GM23248 (cell line): ENCODE measurements at regions not wholly inside any gene's neighbourhood (a gene's known extent, or its start where the extent isn't known, plus 50 kb on each side); places are given as distances from the start of the nearest gene placed in this dataset.

Experiments used
- EZH2 ChIP-seq: fragments of 200-600 bp; sonication (generic); IDR thresholded peaks from 2 replicates; pipeline ENCODE4 v1.6.1; 2018; ENCODE audit warnings: antibody characterized with exemption, mild to moderate bottlenecking; ENCODE audit not compliant: insufficient read depth, poor library complexity, severe bottlenecking
- EZH2phosphoT487 ChIP-seq: fragments of 200-600 bp; sonication (generic); IDR thresholded peaks from 2 replicates; pipeline ENCODE4 v1.6.1; 2018; ENCODE audit warnings: antibody characterized with exemption, moderate library complexity, mild to moderate bottlenecking, low read depth; ENCODE audit not compliant: insufficient read depth

DNA sequence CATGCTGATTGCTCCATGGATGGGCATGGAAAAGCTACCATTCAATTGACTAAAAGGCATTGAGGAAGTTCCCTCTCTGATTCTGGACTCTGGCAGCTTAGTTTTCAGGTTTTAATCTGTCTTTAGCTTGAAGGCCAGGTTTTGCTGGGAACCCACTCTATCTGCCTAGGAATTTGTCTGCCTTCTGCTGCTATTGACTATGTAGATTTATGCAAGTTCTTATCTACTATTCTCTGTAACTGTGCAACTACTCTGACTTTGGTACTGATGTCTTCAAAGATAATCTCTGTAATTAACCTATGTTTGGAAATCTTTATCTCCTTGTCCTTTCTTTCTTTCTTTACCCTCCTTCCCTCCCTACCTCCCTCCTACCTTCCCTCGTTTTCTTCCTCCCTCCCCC is 178.8 kb downstream of the DSEL start:
- no peak for TF ChIP-seq EZH2
- TF ChIP-seq EZH2phosphoT487: no peak
